B cell (primary cell): ENCODE measurements at regions not wholly inside any gene's neighbourhood (a gene's known extent, or its start where the extent isn't known, plus 50 kb on each side); places are given as distances from the start of the nearest gene placed in this dataset.

Source experiments
- ATAC-seq: fragments of 200-7000 bp; cut with Tn5 transposase; one replicate; pipeline ENCODE4 v1.10.0; 2021; ENCODE audit warnings: low read depth, mild to moderate bottlenecking, moderate number of reproducible peaks, moderate library complexity
- CTCF ChIA-PET: fragments of 350-600 bp; sonication (Branson Sonifier 250); formaldehyde crosslinking; loops from one replicate; lab custom pipeline; 2021; ENCODE audit warnings: antibody characterized with exemption, inconsistent platforms; lab: Charles Lee
- POLR2A ChIA-PET: fragments of 350-600 bp; sonication (Branson Sonifier 250); formaldehyde crosslinking; loops from one replicate; lab custom pipeline; 2021; ENCODE audit warnings: antibody characterized with exemption; lab: Charles Lee
- DNase-seq: peaks from one replicate; pipeline ENCODE4 v3.0.0; 2013
- H2AFZ ChIP-seq: 2 replicates; pipeline ENCODE4 v1.6.1; 2012; ENCODE audit warnings: mild to moderate bottlenecking, low read depth, low read length; ENCODE audit not compliant: insufficient read depth, poor library complexity, severe bottlenecking
- H3K27ac ChIP-seq, 2 donors: 1 replicate in 1 of 2; 2 replicates in 1 of 2; pipeline ENCODE4 v1.5.1; 2012 to 2013; ENCODE audit warnings: low read length in 2 of 2, mild to moderate bottlenecking in 2 of 2, moderate library complexity in 1 of 2
- H3K27me3 ChIP-seq, 4 experiments: fragments of 200-600 bp in 1 of 4; sonication (generic) in 1 of 4; replicated peaks in 1 of 4; 1 replicate in 2 of 4; 2 replicates in 2 of 4; pipeline versions ENCODE4 v1.6.1 to v1.7.0; 2013 to 2016; ENCODE audit warnings: low read length in 3 of 4, mild to moderate bottlenecking in 2 of 4, mixed read lengths in 1 of 4, moderate library complexity in 1 of 4; ENCODE audit not compliant: insufficient read depth in 4 of 4, control insufficient read depth in 3 of 4; ENCODE audit errors: control extremely low read depth in 1 of 4
- H3K36me3 ChIP-seq, 2 experiments: replicated peaks in 1 of 2; 1 replicate in 1 of 2; 2 replicates in 1 of 2; pipeline versions ENCODE4 v1.6.1 to v1.7.1; 2013; ENCODE audit warnings: low read length in 1 of 2; ENCODE audit not compliant: insufficient read depth in 2 of 2, control insufficient read depth in 1 of 2; ENCODE audit errors: control extremely low read depth in 1 of 2, extremely low read depth in 1 of 2
- H3K4me1 ChIP-seq, 2 donors: fragments of 200-600 bp in 1 of 2; sonication (generic) in 1 of 2; 1 replicate in 1 of 2; 2 replicates in 1 of 2; pipeline versions ENCODE4 v1.5.1 to v1.6.1; 2013 to 2017; ENCODE audit warnings: low read length in 2 of 2; ENCODE audit not compliant: control insufficient read depth in 2 of 2, insufficient read depth in 2 of 2
- H3K4me2 ChIP-seq: replicated peaks from 2 replicates; pipeline ENCODE3; 2012; ENCODE audit warnings: mild to moderate bottlenecking, low read depth, low read length; ENCODE audit not compliant: poor library complexity, severe bottlenecking
- H3K4me3 ChIP-seq, 5 experiments: fragments of 200-600 bp in 1 of 5; sonication (generic) in 1 of 5; 1 replicate in 3 of 5; 2 replicates in 2 of 5; pipeline versions ENCODE4 v1.5.1 to v1.7.0; 2011 to 2016; ENCODE audit warnings: low read length in 4 of 5, mild to moderate bottlenecking in 4 of 5, low read depth in 2 of 5, control low read depth in 1 of 5, moderate library complexity in 1 of 5; ENCODE audit not compliant: insufficient read depth in 1 of 5; ENCODE audit errors: control extremely low read depth in 1 of 5, extremely low read depth in 1 of 5
- H3K79me2 ChIP-seq: fragments of 200-600 bp; sonication (generic); one replicate; pipeline ENCODE4 v1.6.0; 2016; ENCODE audit warnings: low read length; ENCODE audit not compliant: control insufficient read depth, insufficient read depth
- H3K9ac ChIP-seq: fragments of 200-600 bp; sonication (generic); 2 replicates; pipeline ENCODE4 v1.6.1; 2017; ENCODE audit warnings: mild to moderate bottlenecking, low read length, moderate library complexity
- H3K9me3 ChIP-seq, 3 donors: one replicate each; pipeline versions ENCODE4 v1.6.1 to v1.7.1; 2013; ENCODE audit warnings: low read length in 2 of 3; ENCODE audit not compliant: control insufficient read depth in 2 of 3, insufficient read depth in 1 of 3; ENCODE audit errors: control extremely low read depth in 1 of 3
- H4K20me1 ChIP-seq: 2 replicates; pipeline ENCODE4 v1.6.0; 2012; ENCODE audit warnings: mild to moderate bottlenecking, low read length; ENCODE audit not compliant: insufficient read depth, control insufficient read depth, poor library complexity, severe bottlenecking
- H3K27ac Mint-ChIP-seq: one replicate; pipeline ENCODE4 v1.8.0; 2021; ENCODE audit warnings: mixed read lengths
- H3K27me3 Mint-ChIP-seq: one replicate; pipeline ENCODE4 v1.8.0; 2021; ENCODE audit warnings: mixed read lengths
- H3K4me1 Mint-ChIP-seq: one replicate; pipeline ENCODE4 v1.8.0; 2021; ENCODE audit warnings: mixed read lengths
- H3K4me3 Mint-ChIP-seq: one replicate; pipeline ENCODE4 v1.8.0; 2021; ENCODE audit warnings: mixed read lengths
- H3K9me3 Mint-ChIP-seq: one replicate; pipeline ENCODE4 v1.8.0; 2022; ENCODE audit warnings: mixed read lengths; ENCODE audit not compliant: insufficient read depth
- CTCF ChIP-seq: fragments of 200-600 bp; IDR thresholded peaks from one replicate; pipeline ENCODE4 v1.8.0; 2022; ENCODE audit warnings: antibody characterized with exemption, mild to moderate bottlenecking
- EZH2 ChIP-seq: IDR thresholded peaks from 2 replicates; pipeline ENCODE4 v1.6.1; 2012; ENCODE audit warnings: borderline replicate concordance, low read depth, mild to moderate bottlenecking, moderate library complexity, low read length; ENCODE audit not compliant: insufficient read depth, poor library complexity, severe bottlenecking
- WGBS: methylation state at CpG from one replicate; pipeline ENCODE4 v1.1.5; 2013; ENCODE audit warnings: missing lambda C conversion rate; ENCODE audit not compliant: insufficient coverage; 5-methylcytosine and 5-hydroxymethylcytosine counted together
- intact Hi-C: fragments of 100-400 bp; cut with micrococcal nuclease; formaldehyde crosslinking; loops from one replicate; pipeline ENCODE4 v1.10.0; 2022

DNA sequence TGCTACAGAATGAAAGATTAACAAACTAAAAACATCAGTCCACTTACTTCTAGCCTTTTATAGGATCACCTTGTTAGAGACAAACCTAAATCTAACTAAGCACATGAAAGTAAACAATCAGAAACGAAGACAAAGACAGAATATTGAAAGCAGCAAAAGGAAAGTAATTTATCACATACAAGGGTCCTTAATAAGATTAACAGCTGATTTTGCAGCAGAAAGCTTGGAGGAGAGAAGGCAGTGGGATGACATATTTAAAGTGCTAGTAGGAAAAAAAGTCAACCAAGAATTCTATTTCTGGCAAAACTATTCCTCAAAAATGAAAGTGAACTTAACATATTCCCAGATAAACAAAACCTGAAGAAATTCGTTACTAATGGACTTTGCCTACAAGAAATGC lies 286.4 kb downstream of the RWDD3 start:
- no peaks in the 10 kb centered on the region for H3K79me2 ChIP-seq
- ChIA-PET CTCF (no interaction called here), POLR2A (no interaction called here)
- 50% methylated on average over 1 of the region's 2 CpGs for WGBS
- no peak overlapping the region for H3K4me3 ChIP-seq
- no peak overlapping the region for H3K9ac ChIP-seq
- no peaks in the 10 kb centered on the region for H3K36me3 ChIP-seq
- H2AFZ ChIP-seq, result no peak overlapping the region
- no peaks in the 10 kb centered on the region for H3K4me1 Mint-ChIP-seq
- no peaks in the 10 kb centered on the region for H3K4me1 ChIP-seq
- H3K27me3 Mint-ChIP-seq, result no peaks in the 10 kb centered on the region
- no peaks in the 10 kb centered on the region for H4K20me1 ChIP-seq
- no peak overlapping the region for H3K27ac Mint-ChIP-seq
- ATAC-seq, result no peak
- peaks cover 14% of the 10 kb centered on the region for H3K9me3 Mint-ChIP-seq
- H3K9me3 ChIP-seq, result peaks cover 0 to 10% (median 10%) of the 10 kb centered on the region in 3 donors
- TF ChIP-seq CTCF (no peak), EZH2 (no peak)
- H3K4me2 ChIP-seq, result no peak overlapping the region
- H3K27me3 ChIP-seq, result no peaks in the 10 kb centered on the region
- no peak overlapping the region for H3K4me3 Mint-ChIP-seq
- intact Hi-C loops, result no loop called here
- H3K27ac ChIP-seq, result no peak overlapping the region
- DNase-seq, result no peak

- POLR2A ChIA-PET, result no interaction called here
- Histone ChIP-seq H3K27me3 (no peaks in the 10 kb centered on the region), H2AFZ (no peak overlapping the region), H3K4me3 (no peak overlapping the region), H3K9me3 (peaks cover 0 to 6% (median 0%) of the 10 kb centered on the region in 3 donors), H3K4me2 (no peak overlapping the region), H3K9ac (no peak overlapping the region), H3K79me2 (no peaks in the 10 kb centered on the region), H3K4me1 (no peaks in the 10 kb centered on the region), H3K36me3 (no peaks in the 10 kb centered on the region), H4K20me1 (no peaks in the 10 kb centered on the region), H3K27ac (no peak overlapping the region)
- DNase-seq (no peak), ATAC-seq (no peak)
- Mint-ChIP-seq H3K4me3 (no peak overlapping the region), H3K27ac (no peak overlapping the region), H3K9me3 (peaks cover 2% of the 10 kb centered on the region), H3K4me1 (no peaks in the 10 kb centered on the region), H3K27me3 (no peaks in the 10 kb centered on the region)
- WGBS, result 50% methylated on average over 1 of the region's 1 CpG
- intact Hi-C loops, result no loop called here
- TF ChIP-seq EZH2 (no peak), CTCF (no peak)
- CTCF ChIA-PET, result no interaction called here
Observed at GRCh38 chr1:95532335-95532734, 298.3 kb downstream of the RWDD3 start.
